HAP-1 (cell line): ENCODE measurements at regions not wholly inside any gene's neighbourhood (a gene's known extent, or its start where the extent isn't known, plus 50 kb on each side); places are given as distances from the start of the nearest gene placed in this dataset.
"Not testable (repeated sequence)": the region's sequence is repeated elsewhere in the genome, so short reads cannot be mapped to it uniquely, and the experiment has no call there.

ENCODE experiments used
- DNase-seq, 2 experiments: peaks; one replicate each; pipeline ENCODE4 v3.0.0-alpha.2; 2016 to 2020; ENCODE audit warnings: low spot score in 2 of 2
- H3K27me3 ChIP-seq: fragments of 250-450 bp; sonication (Bioruptor Pico); 2 replicates; pipeline ENCODE4 v1.5.1; 2020; ENCODE audit warnings: low read depth, mild to moderate bottlenecking, moderate library complexity
- H3K36me3 ChIP-seq: fragments of 250-450 bp; sonication (Bioruptor Pico); replicated peaks from 2 replicates; pipeline ENCODE4 v1.5.1; 2020; ENCODE audit warnings: mild to moderate bottlenecking
- H3K4me1 ChIP-seq: fragments of 250-450 bp; sonication (Bioruptor Pico); 2 replicates; pipeline ENCODE4 v1.5.1; 2020; ENCODE audit warnings: mild to moderate bottlenecking
- H3K4me3 ChIP-seq: fragments of 250-450 bp; sonication (Bioruptor Pico); 2 replicates; pipeline ENCODE4 v1.5.1; 2020; ENCODE audit warnings: mild to moderate bottlenecking, moderate library complexity
- H3K9me3 ChIP-seq: fragments of 250-450 bp; sonication (Bioruptor Pico); 2 replicates; pipeline ENCODE4 v1.5.1; 2020; ENCODE audit warnings: mild to moderate bottlenecking, moderate library complexity
- in situ Hi-C: fragments of 300-500 bp; cut with MboI; formaldehyde crosslinking; loops from 3 replicates; pipeline ENCODE4 v1.14.3; 2020; ENCODE audit warnings: low sequenced_read_pairs, inconsistent platforms, mixed read lengths

- peaks cover 1% of the 10 kb centered on the region; the same call in 1 of the 2 replicates for H3K4me1 ChIP-seq
- in situ Hi-C loops: no loop called here
- no peaks in the 10 kb centered on the region for H3K27me3 ChIP-seq
- H3K36me3 ChIP-seq: no peaks in the 10 kb centered on the region
- 0 out of 2 replicates have a peak, but pooled peaks cover 2% of the 10 kb centered on the region for H3K9me3 ChIP-seq
- no peak overlapping the region for H3K4me3 ChIP-seq
- no peak for DNase-seq
Measured at GRCh38 chr6:106875782-106876321, 98.7 kb downstream of the CD24 start.

GRCh38 chr6:106874481-106874880 lies 100.0 kb downstream of the CD24 start:
- no peaks in the 10 kb centered on the region for H3K36me3 ChIP-seq
- no peaks in the 10 kb centered on the region for H3K4me1 ChIP-seq
- no peak for DNase-seq
- H3K9me3 ChIP-seq: 0 out of 2 replicates have a peak, but pooled peaks cover 2% of the 10 kb centered on the region
- in situ Hi-C loops: no loop called here
- H3K4me3 ChIP-seq: no peak overlapping the region
- H3K27me3 ChIP-seq: no peaks in the 10 kb centered on the region

DNA sequence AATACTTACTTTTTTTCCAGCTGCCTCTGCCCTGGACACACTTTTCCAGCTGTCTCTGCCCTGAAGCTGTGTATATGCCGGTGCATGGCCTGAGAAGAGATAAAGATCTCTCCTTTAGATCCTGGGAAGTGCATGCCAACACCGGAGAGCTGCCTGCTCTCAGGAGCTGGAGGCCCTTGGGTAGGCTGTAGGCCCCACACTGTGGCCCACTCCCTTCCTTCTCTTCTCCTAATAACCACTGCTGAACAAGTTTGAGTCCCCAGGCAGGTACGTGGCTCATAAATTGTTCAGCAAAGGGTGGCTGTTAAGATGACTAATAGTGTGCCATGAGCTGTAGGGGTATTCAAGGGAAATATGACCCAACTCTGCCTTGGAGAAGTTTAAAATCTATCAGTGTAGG lies 102.5 kb downstream of the CD24 start:
- H3K9me3 ChIP-seq: 0 out of 2 replicates have a peak, but pooled peaks cover 2% of the 10 kb centered on the region
- H3K27me3 ChIP-seq: no peaks in the 10 kb centered on the region
- in situ Hi-C loops: no loop called here
- DNase-seq: no peak
- H3K36me3 ChIP-seq: no peaks in the 10 kb centered on the region
- no peaks in the 10 kb centered on the region for H3K4me1 ChIP-seq
- H3K4me3 ChIP-seq: no peak overlapping the region

DNA sequence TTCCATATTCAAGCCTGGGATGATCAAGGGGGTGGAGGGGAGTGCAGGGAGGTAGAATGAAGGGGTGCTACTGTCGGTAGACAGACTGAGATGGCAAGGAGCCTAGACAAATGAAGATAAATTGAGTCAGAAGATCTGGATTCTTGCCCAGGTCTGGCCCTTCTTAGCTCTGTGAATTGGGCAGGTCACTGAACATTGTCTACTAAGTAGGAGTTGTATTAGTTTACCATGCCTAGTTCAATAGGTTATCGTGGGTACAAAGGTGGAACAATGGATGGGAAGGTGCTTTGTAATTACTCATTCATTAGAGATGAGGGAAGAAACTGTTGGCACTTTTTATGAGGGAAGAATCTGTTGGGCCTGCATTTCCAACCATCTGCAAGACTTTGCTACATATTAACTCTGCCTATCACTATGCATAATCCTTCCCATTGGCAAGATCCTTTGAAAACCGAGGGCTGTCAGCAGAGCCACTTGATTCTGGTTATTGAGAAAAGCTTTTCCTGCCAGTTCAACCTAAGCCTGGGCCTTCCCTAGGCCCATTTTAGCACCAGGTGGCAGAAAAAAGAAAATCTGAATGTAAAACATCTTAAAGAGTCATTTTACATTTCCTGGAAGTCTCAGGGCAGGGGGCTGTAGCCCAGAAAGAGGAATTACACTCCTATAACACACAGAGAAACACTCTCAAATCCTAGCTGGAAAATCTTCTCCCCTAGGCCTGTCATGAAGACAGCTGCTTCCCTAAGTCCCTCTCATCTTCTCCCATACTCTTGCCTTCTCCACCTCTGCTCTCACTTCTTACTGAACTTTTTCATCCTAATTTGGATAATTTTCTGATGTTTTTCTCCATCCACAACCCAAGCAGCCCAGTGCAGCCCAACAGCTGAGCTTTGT lies 103.5 kb downstream of the CD24 start:
- in situ Hi-C loops: no loop called here
- DNase-seq: no peak
- Histone ChIP-seq H3K27me3 (no peaks in the 10 kb centered on the region), H3K4me3 (no peak overlapping the region), H3K9me3 (peaks cover 2% of the 10 kb centered on the region; the same call in 1 of the 2 replicates), H3K4me1 (no peaks in the 10 kb centered on the region), H3K36me3 (no peaks in the 10 kb centered on the region)

DNA sequence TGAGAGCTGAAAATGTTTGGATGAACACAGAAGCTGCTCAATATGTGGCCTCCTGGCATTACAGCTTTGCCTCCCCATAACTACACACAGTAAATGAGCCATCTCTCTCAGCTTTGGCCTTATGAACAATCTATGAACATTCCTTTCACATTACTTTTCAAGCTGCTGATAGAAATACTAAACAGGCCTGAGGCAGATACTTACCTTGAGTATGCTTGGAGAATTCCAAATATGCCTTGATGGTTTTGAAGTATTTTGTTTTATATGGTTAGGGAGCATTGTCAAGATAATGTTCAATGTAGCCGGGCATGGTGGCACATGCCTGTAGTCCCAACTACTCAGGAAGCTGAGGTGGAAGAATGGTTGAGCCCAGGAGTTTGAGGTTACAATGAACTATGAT lies 104.5 kb downstream of the CD24 start:
- no peaks in the 10 kb centered on the region for H3K27me3 ChIP-seq
- in situ Hi-C loops: no loop called here
- H3K4me3 ChIP-seq: no peak overlapping the region
- peaks cover 2% of the 10 kb centered on the region; the same call in 1 of the 2 replicates for H3K9me3 ChIP-seq
- no peak for DNase-seq
- H3K36me3 ChIP-seq: no peaks in the 10 kb centered on the region
- H3K4me1 ChIP-seq: no peaks in the 10 kb centered on the region

GRCh38 chr6:106869203-106869602 lies 105.3 kb downstream of the CD24 start:
- H3K27me3 ChIP-seq: no peaks in the 10 kb centered on the region
- no peaks in the 10 kb centered on the region for H3K4me1 ChIP-seq
- H3K9me3 ChIP-seq: no peaks in the 10 kb centered on the region; the same call in 1 of the 2 replicates
- in situ Hi-C loops: no loop called here
- DNase-seq: no peak
- no peaks in the 10 kb centered on the region for H3K36me3 ChIP-seq
- H3K4me3 ChIP-seq: no peak overlapping the region

- peaks cover 8% of the 10 kb centered on the region for H3K9me3 ChIP-seq
- in situ Hi-C loops: no loop called here
- no peaks in the 10 kb centered on the region for H3K4me1 ChIP-seq
- H3K36me3 ChIP-seq: no peaks in the 10 kb centered on the region
- no peak overlapping the region for H3K4me3 ChIP-seq
- no peak for DNase-seq
- H3K27me3 ChIP-seq: no peaks in the 10 kb centered on the region
Measured at GRCh38 chr6:106866875-106867658, 107.5 kb downstream of the CD24 start.

GRCh38 chr6:106862858-106863257 lies 111.7 kb downstream of the CD24 start:
- no peak for DNase-seq
- Histone ChIP-seq H3K27me3 (no peaks in the 10 kb centered on the region), H3K4me1 (no peaks in the 10 kb centered on the region), H3K4me3 (no peak overlapping the region), H3K36me3 (no peaks in the 10 kb centered on the region), H3K9me3 (peaks cover 8% of the 10 kb centered on the region)
- in situ Hi-C loops: no loop called here

- no peaks in the 10 kb centered on the region for H3K4me1 ChIP-seq
- DNase-seq: no peak
- no peak overlapping the region for H3K4me3 ChIP-seq
- no peaks in the 10 kb centered on the region for H3K27me3 ChIP-seq
- H3K9me3 ChIP-seq: peaks cover 8% of the 10 kb centered on the region
- H3K36me3 ChIP-seq: no peaks in the 10 kb centered on the region
- in situ Hi-C loops: no loop called here
Measured at GRCh38 chr6:106860940-106861339, 113.6 kb downstream of the CD24 start.

DNA sequence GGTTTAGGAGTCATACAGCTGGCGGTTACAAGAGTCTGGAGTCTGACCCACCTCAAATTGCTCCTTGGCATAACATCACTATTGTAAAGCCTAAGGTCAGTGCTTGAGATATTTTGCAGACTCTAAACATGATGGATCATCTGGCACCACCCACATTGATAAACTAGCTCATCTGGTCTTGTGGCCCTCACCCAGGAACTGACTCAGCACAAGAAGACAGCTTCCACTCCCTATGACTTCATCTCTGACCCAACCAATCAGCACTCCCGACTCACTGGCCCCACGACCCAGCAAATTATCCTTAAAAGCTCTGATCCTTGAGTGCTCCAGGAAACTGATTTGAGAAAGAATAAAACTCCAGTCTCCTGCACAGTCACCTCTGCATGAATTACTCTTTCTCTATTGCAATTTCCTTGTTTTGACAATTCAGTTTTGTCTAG lies 115.9 kb downstream of the CD24 start:
- Histone ChIP-seq H3K36me3 (no peaks in the 10 kb centered on the region), H3K27me3 (no peaks in the 10 kb centered on the region), H3K4me1 (no peaks in the 10 kb centered on the region), H3K9me3 (peaks cover 8% of the 10 kb centered on the region), H3K4me3 (no peak overlapping the region)
- in situ Hi-C loops: no loop called here
- no peak for DNase-seq

DNA sequence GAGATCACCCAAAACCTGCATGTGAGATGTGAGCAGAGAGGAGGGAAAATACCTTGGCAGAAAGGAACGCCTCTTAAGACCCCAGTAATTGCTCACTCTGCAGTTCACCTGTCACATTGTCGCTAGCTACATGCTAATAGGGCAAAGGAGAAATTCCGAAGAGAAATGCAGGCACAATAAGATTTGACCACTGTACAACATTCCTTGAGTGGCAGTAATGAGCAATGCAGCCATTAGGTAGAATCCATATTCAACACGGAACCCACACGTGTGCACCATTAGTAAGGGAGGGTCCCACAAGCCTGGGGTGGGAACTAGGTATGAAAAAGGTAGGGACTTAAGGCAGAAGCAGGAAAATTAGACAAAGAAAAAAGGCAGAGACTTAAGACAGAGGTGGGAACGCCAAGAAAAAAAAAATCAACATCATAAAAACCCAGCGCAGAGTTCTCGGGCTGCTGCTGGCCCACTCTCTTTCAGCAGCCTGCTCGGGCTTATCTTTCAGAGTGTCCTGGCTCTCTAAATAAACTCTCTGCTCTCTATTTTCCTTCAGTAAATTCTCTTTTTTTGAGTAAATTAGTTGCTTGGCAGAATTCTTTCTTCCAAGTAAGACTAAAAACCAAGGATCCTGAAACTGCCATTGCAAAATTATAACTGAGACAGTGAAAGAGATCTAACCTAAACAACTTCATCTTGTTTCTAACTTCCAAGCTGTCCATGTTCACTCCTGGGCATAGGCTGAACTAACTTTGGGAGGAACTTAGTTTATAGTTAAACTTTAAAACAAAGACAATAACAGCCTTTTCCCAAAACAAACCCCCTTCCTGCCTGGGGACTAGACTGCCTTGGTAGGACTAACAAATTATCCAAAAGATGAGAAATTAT lies 116.5 kb downstream of the CD24 start:
- peaks cover 4% of the 10 kb centered on the region for H3K9me3 ChIP-seq
- in situ Hi-C loops: no loop called here
- no peaks in the 10 kb centered on the region for H3K4me1 ChIP-seq
- H3K4me3 ChIP-seq: no peak overlapping the region
- H3K27me3 ChIP-seq: no peaks in the 10 kb centered on the region
- no peak for DNase-seq
- no peaks in the 10 kb centered on the region for H3K36me3 ChIP-seq

GRCh38 chr6:106857310-106857709 lies 117.2 kb downstream of the CD24 start:
- DNase-seq, H3K4me1 ChIP-seq, H3K4me3 ChIP-seq, H3K27me3 ChIP-seq, H3K36me3 ChIP-seq, H3K9me3 ChIP-seq, in situ Hi-C loops: not testable (repeated sequence)

DNA sequence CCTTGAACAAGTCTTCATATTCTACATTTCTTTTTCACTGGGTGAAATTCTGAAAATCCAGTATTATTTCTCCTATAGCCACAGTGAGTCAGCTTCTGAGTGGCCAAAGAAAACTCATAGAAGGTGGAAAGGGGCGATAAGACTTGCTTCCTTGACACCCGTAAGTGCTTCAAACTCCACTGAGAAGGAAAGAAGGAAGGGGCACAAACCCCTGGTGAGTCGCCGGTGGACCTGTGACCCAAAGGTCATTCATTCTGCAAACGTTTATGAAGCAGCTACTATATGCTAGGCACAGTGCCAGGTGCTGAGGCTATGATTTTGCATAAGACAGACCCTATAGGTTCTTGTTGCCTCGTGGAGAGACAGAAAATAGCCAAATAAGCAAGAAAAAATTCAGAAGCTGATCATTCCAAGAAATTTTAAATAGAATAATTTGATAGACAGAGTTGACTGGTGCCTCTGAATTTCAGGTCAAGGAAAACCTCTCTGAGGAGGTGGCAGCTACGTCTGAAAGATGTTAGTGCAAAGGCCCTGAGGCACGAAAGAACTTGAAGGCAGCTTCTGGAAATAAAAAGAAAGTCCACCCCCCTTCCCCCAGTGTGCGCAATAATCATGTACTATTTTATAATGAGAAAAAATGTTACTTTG lies 118.2 kb downstream of the CD24 start:
- H3K9me3 ChIP-seq: no peaks in the 10 kb centered on the region; the same call in 1 of the 2 replicates
- in situ Hi-C loops: no loop called here
- no peaks in the 10 kb centered on the region for H3K4me1 ChIP-seq
- no peak overlapping the region for H3K4me3 ChIP-seq
- H3K36me3 ChIP-seq: no peaks in the 10 kb centered on the region
- H3K27me3 ChIP-seq: no peaks in the 10 kb centered on the region
- no peak for DNase-seq
